GM19240 (cell line): ENCODE measurements at regions not wholly inside any gene's neighbourhood (a gene's known extent, or its start where the extent isn't known, plus 50 kb on each side); places are given as distances from the start of the nearest gene placed in this dataset.

ENCODE experiments used
- DNase-seq: peaks from one replicate; pipeline ENCODE4 v3.0.0; 2011; ENCODE audit warnings: low spot score; ENCODE audit not compliant: insufficient read length

DNA sequence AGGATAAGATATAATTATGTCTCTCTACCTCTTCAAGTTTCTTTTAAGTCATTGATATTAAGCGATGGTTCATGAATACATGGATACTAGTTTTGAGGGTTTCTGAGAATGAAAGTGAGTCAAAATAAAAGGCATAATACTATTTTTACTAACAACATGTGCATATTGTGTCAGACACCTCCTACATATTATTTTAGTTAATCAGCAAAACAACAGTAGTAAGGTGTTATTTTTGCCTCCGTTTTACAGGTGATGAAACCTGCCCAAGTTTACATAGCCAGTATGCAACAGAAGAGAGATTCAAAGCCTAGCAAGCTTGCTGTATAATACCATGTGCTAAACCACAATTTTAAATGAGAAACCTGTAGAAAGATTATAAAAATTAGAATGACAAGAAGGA is 544.1 kb downstream of the EPHA5 start:
- no peak for DNase-seq

DNA sequence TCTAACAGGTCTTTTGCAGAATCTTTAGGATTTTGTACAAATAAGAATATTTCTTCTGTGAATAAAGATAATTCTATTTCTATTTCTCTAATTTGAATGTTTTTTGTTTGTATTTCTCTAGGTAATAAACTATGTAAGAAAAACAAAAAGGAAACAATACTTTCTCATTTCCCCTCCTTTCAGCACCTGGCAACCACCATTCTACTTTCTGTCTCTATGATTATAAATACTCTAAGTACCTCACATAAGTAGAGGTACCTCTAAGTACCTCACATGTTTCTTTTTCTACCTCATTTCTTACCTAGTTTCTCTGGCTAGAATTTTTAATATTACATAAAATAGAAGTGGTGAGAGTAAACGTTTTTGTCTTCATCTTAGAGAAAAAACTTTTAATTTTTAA is 550.0 kb downstream of the EPHA5 start:
- no peak for DNase-seq

DNA sequence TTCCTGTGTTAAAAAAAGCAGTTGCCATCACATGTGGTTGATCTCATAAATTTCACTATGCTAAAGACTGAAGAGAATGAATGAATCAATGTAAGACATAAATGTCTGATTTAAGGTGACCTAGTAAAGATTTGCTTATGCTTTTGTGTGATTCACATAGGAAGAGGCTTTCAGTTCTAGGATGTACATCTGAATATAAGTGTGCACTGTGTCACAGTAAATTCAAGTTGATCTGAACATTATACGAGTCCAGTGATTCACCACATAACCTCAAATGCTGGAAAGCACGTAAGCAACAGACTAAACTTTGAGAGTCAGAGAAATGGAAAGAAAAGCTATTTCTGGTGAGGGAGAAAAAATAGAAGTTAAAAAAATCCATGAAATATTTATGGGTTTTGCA is 567.9 kb downstream of the EPHA5 start:
- no peak for DNase-seq

DNA sequence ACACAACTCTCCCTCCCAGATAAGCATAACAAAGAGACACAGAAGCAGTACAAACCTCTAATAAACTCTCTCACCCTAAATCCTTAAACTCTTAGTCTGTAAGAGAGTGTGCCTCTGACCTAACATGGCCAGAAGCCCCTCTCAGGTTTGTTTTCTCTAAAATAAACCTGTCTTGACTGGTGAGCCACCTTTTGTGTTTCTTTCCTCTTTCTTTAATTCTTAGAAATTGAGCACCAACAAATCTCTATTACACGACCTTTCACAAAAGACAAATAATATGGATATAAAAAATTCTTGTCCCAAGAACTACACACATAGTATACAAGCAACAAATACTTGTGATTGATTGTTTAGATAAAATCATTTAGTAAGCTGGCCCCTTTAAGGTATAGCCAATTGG is 573.7 kb downstream of the EPHA5 start:
- no peak for DNase-seq

DNA sequence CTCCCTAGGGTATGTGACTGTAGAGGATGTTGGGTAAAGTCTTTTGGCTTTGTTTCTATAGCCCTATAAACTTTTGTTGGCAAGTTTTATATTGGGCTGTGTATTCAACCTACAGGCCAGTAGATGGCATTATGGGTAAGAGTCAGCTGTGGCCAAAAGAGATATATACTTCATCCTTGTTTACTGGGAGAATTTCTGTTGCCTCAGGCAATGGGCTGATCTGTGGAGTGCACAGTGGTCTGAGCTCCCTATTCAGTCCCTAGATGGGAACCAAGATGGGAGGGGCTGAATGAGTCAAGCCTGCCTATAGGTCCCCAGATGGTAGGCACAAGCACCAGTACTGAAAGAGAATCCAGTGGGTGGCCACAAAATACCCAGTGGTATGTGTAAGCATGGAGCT is 580.6 kb downstream of the EPHA5 start:
- no peak for DNase-seq

DNA sequence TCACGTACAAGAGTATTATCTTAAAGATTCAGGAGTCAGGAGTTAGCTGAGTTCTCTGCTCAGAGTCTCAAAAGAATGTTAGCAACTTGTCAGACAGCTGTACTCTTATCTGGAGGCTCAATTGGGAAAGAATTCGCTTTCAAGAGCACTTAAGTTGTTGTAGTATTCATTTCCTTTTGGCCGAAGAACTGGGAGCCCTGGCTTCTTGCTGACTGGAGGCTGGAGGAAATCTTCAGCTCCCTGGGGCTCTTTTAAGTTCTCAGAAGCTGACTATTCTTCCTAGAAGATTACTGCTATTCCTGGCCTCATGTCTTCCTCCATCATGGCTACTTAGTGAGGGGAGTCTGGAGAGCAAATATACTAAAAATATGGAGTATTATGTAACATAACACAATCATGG is 587.2 kb downstream of the EPHA5 start:
- no peak for DNase-seq

DNA sequence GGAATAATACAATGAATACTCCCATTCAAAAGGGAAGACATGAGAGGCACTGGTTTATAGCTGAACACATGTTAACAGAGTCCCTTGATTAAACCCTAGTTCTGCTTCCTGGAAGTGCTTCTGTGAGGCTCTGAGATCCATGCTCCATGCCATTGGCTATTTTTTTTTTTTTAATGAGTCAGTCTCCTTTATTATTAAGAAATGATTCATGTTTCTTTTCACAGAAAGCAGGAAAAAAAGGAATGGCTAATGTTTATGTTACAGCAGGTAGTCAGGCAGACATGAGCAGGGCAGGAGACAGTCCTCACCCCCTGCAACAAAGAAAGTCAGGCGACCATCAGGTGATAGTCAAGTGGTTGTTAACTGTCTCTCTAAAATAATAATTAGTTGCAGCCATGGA is 598.7 kb downstream of the EPHA5 start:
- DNase-seq = no peak

DNA sequence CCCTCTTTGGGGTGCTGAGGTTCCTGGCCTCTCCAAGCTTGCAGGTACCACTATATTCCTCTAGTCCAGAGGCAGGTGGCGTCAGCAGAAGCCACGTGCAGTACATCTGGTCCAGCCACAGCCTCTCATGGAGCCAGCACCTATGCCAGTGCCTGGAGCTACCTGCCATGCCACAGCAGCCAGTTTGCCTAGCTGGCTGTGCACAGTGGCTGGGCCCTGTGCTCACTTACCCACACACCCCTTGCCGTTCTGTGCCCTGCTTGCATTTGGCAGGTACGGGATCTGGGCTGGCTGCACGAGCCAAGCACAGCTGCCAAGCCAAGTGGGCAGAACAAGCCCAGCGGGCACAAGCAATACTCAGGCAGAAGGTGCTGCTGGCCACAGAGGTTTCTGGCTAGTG is 601.1 kb downstream of the EPHA5 start:
- DNase-seq = no peak

DNA sequence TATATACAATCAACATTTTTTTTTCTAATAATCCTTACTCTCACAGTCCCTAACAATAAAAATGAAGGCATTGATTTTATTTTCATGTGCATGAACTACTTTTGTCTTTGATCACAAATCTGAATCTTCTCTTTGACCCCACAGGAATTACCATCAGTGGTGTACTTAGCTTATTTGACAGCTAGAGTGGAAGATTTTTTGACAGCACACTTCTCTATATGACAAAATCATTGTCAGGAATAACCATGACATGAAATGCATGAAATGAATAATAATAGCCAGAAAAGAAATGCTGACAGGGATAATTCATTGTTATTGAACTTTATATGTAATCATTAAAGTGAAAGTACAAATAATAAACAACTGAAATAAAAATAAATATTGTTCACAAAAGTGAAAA is 604.2 kb downstream of the EPHA5 start:
- no peak for DNase-seq

DNA sequence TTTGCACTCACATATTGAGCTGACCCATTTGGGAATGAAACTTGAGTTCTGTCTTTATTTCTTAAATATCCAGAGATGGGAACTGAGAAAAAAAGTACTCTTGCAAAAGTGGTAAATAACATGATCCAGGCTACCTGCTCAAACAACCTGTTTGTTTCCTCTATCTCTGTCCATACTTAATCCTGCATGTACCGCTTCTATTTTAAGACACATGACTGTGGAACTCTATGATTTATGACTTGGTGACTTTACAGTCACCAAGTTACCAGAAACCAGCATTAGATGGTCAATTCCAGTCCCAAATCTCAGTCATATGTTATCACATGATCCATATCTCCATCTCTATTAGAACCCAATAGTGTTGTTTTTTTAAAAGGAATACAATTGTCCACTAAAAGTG is 606.7 kb downstream of the EPHA5 start:
- DNase-seq = no peak

DNA sequence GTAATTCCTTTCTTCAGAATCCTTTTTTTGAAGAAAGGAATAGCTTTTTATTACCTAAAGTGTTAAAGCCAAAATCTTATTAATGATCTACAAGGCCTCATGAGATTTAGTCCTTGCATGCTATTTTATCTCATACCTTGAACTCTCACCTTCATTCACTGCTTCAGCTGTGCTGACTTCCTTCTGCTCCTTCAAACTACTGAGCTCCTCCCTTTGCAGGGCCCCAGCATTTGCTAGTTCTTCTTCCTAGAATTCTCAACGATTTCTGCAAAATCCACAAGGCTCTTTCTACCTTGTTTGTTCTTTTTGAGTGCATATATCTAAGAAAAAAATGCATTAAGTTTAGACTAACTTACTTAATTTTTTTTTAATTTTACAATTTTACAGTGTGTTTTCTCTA is 619.5 kb downstream of the EPHA5 start:
- no peak for DNase-seq

DNA sequence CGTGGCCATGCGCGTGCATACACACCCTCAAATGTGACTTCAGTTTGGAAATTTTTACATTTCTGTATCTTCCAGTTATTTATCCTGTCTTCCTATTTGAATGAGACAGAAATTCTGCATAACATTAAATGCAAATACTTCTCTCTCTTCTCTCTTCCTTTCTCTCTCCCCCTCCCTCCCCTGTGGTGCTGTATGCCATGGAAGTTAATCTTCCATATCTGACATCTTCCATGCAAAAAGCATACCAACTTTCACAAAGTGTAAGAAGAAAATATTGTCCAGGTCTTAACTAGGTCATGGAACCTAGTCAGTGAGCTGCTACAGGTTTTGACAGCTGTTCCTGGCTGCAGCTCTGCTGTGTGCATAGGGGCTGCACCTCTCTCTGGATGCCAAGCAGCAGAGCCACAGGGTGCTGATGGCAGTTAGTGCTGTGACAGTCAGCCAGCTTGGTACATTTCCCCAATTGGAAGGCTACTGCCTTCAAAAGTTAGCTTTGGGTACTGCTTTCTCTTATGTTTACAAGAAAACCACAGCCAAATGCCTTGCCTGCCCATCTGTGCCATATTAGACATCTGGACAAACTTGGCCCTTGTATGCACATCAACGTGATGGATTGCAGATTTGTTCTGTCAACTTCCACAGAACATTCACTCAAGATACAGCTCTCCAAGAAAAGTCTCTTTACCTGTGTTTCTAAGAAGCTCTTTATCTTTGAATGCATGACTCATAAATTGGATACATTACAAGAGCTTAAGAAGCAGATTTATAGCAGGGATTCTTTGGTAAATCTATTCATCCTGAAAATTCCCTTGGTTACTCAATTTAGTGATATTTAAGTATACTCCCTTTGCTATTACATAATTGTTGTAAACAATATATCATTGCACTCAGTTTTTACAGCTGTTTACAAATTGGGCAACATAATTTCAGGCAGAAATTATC is 623.8 kb downstream of the EPHA5 start:
- DNase-seq = no peak

DNA sequence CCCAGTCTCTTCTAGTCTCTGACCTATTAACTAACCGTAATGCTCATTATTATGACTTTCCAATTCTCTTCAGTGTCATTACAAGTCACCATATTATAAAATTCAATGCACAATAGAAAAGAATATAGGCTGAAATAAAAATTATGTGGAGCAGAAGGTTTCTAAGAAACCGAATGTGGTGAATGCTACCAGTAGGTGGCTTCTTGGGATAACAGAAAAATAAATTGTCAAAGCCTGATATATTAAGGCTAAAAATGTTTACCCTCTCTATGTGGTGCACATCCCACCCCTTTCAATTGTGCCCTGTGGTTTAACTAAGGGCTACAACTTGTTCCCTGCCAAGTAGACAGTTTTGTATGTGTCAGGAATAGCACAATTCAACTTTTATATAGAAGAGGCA is 624.6 kb upstream of the TECRL start:
- DNase-seq = no peak

DNA sequence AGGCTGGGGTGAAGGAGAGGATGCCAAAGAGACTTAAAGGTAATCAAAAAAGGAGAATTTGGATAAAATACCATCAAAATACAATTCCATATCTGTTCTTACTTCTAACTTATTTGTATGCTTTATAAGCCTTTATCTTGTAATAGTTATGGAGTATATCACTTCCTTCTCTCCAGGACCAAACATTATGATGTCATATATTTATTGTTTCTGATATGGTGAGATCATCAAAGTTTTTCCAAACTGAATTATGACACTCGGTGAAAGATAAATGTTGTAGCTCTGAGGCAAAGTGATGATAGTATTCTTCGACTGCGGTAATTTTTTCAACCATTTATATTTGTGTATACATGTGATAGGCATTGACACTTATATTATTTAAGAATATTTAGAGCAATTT is 619.3 kb upstream of the TECRL start:
- DNase-seq = no peak

DNA sequence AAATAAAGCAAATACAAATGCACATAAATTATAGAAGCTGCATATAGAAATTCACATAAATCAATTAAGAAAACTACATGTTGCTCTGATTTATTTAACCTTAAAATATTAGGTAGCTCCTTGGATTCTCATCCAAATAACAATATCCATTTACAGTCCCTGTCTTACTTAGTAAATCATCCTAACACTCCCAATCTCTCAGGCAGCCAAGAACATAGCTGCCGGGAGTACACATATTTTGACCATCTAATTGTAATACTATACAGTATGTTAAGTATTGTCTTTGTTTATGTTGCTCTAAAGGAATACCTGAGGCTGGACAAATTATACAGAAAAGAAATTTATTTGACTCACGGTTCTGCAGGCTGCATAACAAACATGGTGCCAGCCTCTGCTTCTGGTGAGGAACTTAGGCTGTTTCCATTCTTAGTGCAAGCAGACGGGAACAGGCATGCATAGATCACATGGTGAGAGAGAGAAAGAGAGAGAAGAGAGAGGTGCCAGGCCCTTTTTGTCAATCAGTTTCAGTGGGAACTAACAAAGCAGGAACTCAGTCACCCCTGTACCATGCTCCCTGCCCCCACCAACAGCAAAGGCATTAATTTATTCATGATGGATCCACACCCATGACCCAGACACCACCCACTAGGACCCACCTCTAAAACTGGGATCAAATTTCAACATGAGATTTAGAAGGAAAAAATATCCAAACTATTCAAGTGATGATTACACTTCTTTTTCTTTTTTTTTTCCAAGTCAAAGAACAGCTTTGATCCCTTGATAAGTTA is 614.8 kb upstream of the TECRL start:
- DNase-seq = no peak

DNA sequence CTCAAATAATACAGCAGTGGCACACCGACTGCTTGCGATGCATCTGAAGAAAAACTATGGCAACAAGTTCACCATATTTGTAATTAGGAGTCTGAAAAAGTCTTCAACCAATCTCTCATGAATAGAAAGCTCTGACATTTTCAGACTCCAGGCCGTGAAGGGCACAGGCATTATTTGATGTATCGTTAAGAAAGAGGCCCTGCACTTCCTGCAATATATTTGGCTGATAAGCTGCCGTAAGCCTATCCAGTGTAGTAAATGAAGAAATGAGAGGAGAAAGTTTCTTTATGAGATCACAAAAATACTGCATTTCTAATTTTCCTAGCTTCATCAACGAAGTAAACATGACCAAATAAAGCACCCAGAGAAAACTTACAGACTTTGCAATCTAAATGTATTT is 613.8 kb upstream of the TECRL start:
- DNase-seq = no peak

DNA sequence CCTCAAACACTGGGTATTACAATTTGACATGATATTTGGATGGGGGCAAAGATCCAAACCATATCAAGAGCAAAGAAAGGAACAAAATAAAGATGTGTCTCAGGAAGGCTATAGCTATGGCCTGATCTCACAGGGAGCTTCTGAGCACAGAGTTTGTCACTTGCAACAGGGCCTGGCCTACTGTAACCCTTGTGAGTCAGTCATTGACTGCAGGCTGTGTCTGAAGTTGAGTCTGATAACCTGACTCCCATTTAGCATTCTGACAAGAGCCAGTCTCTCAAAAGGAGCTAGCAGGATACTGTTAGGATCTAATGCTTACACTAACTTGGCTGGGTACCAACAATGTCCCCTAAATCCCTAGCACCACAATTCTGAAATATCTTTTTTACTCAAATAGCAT is 612.5 kb upstream of the TECRL start:
- no peak for DNase-seq

DNA sequence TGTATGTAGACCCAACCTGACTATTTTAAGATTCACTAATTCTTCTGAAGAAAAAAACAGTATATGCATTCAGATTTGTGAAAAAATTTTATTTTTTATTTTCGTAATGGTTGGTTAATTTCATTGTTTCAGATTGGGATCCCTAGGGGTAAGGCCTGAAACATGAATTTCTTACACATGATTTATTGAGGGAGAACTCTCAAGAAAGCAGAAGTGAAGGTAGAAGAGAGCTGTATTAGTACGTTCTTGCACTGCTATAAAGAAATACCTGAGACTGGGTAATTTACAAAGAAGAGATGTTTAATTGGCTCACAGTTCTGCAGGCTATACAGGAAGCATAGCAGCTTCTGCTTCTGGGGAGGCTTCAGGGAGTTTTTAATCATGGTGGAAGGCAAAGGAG is 611.9 kb upstream of the TECRL start:
- DNase-seq = no peak

DNA sequence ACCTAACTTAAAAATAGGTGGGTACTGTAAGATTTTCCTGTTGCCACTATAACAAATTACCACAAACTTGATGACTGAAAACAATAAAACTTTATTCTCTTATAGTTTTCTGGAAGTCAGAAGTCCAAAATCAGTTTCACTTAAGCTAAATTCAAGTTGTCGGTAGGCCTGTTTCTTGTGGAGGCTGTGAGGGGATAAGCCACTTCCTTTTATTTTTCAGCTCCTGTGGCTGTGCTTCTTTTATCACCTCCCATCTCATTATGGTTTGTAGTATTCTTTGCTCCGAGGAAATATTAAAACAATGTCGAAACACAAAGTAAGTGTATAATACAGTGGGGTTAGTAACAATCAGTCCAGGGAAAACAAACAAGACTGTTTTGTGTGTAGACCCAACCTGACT is 610.5 kb upstream of the TECRL start:
- no peak for DNase-seq

DNA sequence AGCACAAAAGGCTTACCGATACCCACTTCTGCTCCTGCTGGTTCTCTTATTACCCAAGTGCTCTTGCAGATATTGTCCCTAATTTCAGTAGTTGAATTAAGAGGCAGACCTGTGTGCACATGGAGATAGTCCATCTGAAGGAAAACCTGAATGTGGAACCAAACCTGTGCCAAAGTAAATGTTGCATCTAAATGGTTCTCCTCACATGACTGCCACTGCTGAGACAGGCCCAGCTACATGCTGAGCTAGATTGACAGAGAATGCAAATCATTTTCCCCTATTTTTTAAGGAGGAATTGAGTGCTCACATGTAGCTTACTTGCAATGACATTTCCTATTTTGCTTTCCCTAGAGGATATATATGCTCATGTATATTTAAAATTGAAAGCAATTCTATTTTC is 609.1 kb upstream of the TECRL start:
- no peak for DNase-seq

DNA sequence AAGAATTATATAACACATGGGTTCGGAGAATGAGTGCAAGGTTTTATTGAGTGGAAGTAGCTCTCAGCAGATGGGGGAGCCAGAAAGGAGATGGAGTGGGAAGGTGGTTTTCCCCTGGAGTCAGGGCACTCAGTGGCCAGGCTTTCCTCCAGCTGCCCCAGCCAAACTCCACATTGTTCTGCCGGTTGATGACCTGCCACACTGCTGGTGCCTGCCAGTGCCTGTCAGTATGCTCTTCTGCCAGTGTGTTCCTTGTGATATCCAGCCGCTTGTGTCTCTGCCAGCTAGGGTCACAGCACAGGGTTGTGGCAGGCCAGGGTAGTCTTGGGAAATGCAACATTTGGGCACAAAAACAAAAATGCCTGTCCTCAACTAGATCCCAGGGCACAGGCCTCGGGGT is 604.8 kb upstream of the TECRL start:
- DNase-seq = no peak

DNA sequence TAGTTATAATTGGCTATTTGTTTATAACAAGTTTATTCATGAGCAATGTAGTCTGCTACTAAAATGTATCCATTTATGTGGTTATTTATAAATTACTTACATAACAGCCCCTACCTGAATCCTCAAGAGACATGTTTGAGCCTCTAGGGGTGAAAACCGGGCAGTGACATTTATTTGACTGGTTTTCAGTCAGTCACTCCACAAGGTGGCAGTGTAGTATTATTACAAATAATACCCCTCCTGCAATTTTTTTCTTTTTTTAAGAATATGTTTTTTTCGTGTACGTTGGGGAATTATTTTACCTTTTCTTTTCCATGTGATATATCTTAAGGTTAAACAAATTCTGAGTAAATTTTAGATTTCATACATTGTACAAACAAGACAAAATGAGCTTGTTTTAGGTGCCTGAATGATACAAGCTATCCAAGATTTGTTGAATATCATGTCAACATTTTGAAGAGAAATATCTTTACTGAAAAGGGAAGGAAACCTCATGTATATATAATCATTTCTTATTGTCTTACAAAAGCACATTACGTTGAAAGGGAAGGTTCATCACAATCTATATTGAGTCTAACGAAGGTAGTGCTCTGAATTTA is 598.7 kb upstream of the TECRL start:
- no peak for DNase-seq
